Left forelimb (tissue), 1 donor: ENCODE measurements at regions not wholly inside any gene's neighbourhood (a gene's known extent, or its start where the extent isn't known, plus 50 kb on each side); places are given as distances from the start of the nearest gene placed in this dataset.

Source experiments
- DNase-seq: peaks from one replicate; pipeline ENCODE4 v3.0.0-alpha.2; 2018; ENCODE audit warnings: low spot score

DNA sequence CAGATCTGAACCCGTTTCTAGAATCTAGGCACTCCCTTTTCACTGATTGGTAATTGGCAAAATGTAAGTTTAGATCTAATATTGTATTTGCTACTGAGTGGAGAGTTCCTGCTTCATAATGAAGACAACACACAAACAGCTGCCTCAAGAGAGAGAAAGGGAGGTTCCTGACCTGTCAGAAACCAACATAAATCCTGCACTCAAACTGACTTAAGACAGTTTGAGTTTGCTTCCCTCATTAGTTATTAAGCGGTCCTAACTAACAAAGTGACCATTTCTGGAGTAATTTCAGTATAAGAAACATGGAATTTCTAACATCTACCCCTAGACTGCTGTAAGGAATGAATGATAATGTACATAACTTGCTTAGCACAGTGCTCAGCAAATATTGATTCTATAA lies 191.2 kb downstream of the METTL4 start:
- DNase-seq, result no peak

- no peak for DNase-seq
Observed at GRCh38 chr18:2381539-2381938, 189.8 kb downstream of the METTL4 start.

DNA sequence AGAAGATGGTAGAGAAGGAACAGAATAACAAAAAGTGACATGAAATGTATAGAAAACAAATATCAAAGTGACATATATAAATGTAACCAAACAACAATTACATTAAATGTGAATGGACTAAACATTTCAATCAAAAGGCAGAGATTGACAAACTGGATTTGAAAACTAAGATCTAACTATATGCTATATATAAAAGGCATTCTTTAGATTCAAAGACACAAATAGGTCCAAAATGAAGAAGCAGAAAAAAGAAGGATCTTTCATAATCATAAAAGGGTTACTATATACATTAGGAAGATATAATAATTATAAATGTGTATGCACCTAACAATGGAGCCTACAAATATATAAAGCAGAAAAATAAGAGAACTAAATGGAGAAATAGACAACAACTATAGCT lies 183.7 kb downstream of the METTL4 start:
- DNase-seq, result no peak

GRCh38 chr18:2390158-2390557 lies 181.1 kb downstream of the METTL4 start:
- no peak for DNase-seq

DNA sequence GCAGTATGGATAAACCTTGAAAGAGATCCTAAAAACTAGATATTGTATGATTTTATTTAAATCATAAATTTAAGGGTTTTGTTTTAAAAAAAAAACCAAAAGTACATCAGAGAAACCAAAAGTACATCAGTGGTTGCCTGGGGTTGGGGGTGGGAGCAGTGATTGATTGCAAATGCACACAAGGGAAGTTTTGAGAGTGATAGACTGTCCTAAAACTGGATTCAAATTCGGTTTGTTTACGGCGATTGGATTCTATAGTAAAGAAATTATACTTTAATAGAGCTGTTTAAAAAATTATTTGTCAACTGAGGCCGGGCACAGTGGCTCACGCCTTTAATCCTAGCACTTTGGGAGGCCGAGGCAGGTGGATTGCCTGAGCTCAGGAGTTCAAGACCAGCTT lies 179.8 kb downstream of the METTL4 start:
- no peak for DNase-seq

DNA sequence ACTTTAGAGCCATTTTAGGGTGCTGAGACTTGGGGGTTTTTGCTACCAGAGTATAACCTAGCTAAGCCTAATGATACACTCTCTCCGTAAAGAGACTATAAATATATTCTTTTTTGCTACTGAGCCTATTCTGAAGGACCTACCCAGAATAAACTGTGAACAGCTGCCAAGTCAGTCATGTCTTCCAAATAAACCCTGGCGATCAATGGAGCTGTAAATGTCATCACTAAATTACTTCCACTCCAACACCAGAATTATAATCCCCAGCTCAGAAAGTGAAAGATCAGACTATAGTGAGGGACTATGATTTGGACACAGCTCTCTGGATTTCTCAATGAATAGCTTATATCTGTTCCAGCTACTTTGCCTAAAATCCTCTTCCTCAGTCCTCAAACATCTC lies 178.9 kb downstream of the METTL4 start:
- no peak for DNase-seq

DNA sequence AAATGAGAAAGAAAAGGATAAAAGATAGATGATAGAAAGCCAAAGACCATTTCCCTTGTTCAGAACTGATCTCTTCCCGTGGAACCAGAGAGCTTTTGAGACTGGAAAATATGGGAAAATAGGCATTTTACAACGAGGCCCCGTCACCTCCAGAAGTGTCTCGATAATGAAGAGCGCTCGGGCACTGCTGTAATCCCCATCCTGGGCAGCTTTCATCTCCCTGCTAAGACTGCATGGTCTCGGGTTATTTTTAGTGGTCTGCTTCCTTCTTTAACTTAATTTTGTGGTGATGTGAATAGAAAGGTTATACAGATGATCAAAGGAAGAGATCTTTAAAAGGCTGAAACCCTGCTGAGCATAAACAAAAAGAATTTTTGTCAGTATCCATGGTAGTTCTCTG lies 176.6 kb downstream of the METTL4 start:
- DNase-seq, result no peak

- DNase-seq, result no peak
Observed at GRCh38 chr18:2395427-2396161, 175.7 kb downstream of the METTL4 start.

- DNase-seq, result no peak
Observed at GRCh38 chr18:2396162-2396505, 175.2 kb downstream of the METTL4 start.

- DNase-seq, result no peak
Observed at GRCh38 chr18:2400701-2401196, 170.6 kb downstream of the METTL4 start.

DNA sequence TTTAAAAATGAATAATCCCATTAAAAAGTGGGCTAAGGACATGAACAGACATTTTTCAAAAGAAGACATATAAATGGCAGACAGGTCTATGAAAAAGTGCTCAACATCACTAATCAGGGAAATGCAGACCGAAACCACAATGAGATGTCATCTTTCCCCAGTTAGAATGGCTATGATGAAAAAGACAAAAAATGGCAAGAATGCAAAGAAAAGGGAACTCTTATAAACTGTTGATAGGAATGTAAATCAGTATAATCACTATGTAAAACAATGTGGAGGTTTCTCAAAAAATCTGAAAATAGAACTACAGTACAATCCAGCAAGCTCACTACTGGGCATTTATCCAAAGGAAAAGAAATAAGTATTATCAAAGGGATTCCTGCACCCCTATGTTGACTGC lies 169.2 kb downstream of the METTL4 start:
- no peak for DNase-seq

DNA sequence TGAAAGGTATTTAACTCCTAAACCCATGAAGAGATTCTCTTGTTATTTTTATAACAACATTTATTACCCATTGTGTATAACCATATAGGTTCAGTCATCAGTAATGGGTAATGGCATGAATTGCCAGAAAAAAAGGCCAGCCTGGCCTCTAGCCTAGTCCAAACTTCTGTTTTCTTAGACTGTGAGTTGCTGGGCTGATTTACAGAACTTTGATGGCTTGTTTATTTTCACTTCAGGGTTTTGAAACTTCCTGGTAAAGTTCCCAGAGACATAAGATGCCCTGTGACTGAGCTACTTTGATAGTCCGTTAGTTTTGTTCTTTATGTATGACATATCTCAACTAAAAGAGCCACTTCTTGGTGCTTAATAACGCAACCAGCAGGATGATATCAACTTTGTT lies 164.8 kb downstream of the METTL4 start:
- no peak for DNase-seq

GRCh38 chr18:2407961-2408360 lies 163.3 kb downstream of the METTL4 start:
- DNase-seq, result no peak

DNA sequence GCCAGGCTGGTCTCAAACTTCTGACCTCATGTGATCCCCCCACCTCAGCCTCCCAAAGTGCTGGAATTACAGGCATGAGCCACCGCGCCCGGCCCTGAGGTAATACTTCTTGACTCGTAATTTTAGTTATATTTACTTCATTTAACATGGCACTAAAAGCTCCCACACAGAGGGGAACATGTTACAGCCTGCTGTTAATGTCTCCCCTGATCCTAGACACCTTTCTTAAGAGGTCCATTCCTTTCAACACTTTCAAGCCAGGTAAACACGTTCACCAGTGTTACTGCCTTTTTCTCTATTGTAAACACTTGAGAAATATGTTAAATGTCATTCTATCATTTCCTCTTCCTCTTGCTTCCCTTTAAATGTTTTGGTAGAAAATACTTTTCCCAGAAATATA lies 161.4 kb downstream of the METTL4 start:
- no peak for DNase-seq

GRCh38 chr18:2410688-2411087 lies 160.6 kb downstream of the METTL4 start:
- no peak for DNase-seq

DNA sequence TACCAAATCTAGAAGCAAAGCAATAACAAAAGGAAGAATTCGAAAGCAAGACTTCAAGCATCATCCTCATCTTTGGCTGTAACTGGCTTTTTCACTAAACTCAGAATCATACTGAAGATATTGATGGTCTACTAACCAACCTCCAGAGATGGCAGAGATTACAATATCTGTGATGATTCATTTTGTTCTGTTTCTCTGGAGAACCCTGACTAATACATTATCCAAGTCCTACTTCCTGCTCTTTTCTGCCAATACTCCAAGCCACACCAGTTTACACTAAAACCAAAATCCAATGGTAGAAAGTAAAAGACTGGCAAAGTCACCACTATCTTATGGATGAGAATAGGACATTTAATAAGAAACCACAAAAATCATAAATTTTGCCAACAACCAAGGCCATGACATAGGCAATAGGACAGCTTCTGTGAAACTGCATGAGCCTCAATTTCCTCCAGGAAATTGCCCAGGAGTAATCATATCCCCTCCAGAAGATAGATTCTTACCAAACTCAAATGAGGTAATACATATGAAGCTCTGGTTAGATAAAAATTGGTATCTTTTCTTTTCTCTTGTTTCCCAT lies 159.8 kb downstream of the METTL4 start:
- DNase-seq, result no peak

DNA sequence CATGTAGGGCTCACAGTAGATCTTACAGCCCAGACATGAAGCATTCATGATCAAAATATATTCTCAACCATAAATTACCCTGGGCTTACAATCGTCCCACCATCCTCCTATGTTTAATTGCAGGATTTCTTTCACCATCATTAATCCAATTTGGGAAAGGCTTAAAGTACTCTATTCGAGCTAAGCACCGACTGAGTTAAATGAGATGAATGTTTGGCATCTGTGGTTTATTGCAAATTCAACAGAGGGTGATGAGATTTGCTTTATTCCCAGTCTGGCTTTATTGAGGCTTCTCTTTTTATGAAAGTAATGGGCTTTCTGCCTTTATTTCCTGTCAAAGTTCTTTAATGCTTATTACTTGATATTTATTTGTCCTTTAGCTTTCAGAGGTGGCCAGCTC lies 159.0 kb downstream of the METTL4 start:
- DNase-seq, result no peak

- no peak for DNase-seq
Observed at GRCh38 chr18:2412996-2413751, 158.1 kb downstream of the METTL4 start.

DNA sequence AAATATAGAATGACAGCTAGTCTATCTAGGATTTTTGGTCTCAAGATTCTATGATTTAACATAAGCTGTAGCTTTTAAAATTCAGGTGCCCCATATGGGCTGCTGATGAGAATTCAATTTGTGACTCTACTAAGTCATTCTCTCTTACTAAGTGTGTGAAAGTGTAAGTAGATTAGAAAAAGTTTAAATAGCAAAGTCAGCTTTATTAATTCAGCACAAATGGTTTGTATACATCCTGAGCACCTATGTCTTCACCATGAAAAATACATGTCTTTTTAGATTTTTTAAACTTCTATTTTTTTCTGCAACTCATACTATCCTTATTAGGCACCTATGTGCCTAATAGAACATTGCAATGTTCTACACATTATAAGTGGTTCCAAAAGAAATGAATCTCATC lies 157.1 kb downstream of the METTL4 start:
- no peak for DNase-seq

- no peak for DNase-seq
Observed at GRCh38 chr18:2415656-2416055, 155.6 kb downstream of the METTL4 start.

DNA sequence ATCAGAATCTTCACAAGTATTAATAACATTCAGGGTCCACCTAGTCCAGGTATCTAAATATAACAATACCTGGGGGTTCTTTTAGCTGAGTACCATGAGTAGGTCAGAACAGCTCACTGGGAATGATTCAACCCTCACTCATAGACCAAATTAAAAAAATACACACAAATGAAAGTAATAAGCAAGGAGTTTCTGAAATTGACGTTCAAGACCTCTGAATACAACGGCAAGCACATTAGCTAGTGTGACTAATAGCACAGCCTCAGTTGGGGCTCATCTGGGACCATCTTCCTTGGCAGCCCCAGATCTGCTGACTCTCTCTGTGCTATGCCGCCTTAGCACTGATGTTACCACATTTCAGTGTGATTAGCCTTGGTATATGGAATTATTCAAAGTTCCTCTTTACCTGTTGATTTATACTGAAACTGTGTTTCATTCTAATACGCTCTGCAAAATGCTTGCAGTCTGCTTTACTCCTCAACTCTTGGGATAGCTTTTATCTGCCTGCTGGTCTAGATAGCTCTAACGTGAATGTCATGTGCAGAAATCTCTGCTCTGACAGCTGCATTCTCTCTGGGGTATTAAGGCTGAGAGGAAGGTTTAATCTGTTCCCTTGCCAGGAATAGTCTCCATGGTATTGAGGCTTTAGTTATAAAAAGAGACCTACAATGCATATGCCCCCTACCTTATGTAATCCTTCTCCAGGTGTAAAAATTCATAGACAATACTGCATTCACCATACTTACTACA lies 153.3 kb downstream of the METTL4 start:
- DNase-seq, result no peak

- DNase-seq, result no peak
Observed at GRCh38 chr18:2420367-2420766, 150.9 kb downstream of the METTL4 start.

GRCh38 chr18:2423761-2424160 lies 147.5 kb downstream of the METTL4 start:
- DNase-seq, result no peak
